ENCODE measurements at regions not wholly inside any gene's neighbourhood (a gene's known extent, or its start where the extent isn't known, plus 50 kb on each side); places are given as distances from the start of the nearest gene placed in this dataset.

- H3K79me2 ChIP-seq (ENCODE audit: control insufficient read depth, insufficient read depth, low read length) = no peaks in the 10 kb centered on the region
- ChIA-PET POLR2A (no interaction called here), CTCF (interaction anchor here (0.8 kb wide), 1 partner anchor 15 kb away, joined by 4 read pairs; no protein-coding TSS in a partner anchor), SMC1A (ENCODE audit: uncharacterized antibody, unreplicated experiment) (interaction anchor here (0.6 kb wide), 1 partner anchor 476 kb away, joined by 4 read pairs; no protein-coding TSS in a partner anchor), RAD21 (ENCODE audit: unreplicated experiment) (no interaction called here)
- in situ Hi-C loops (cut with MboI) (no loop called here), intact Hi-C loops (cut with micrococcal nuclease; ENCODE audit: unreplicated experiment) (no loop called here)
- BruUV-seq (replicated peaks) = no TSS peak
- no peak overlapping the region for H3K9ac ChIP-seq (ENCODE audit: control insufficient read depth, insufficient read depth, low read length)
- no peak for TF ChIP-seq BHLHE40 (IDR thresholded peaks at IDR 0.05; ENCODE audit: borderline replicate concordance in 1 of 2, low read depth in 2 of 2, low read length in 1 of 2)
- TF ChIP-seq STAT1 (conservative IDR thresholded peaks at IDR 0.05) = no peak
- TF ChIP-seq MYB (IDR thresholded peaks at IDR 0.05; ENCODE audit: borderline replicate concordance, low read depth, low read length) = no peak
- no peak for TF ChIP-seq NBN (IDR thresholded peaks at IDR 0.05)
- no peak for TF ChIP-seq RB1 (IDR thresholded peaks at IDR 0.05; ENCODE audit: borderline replicate concordance)
- no peak for TF ChIP-seq RBBP5 (conservative IDR thresholded peaks at IDR 0.05)
- TF ChIP-seq ATF2 (IDR thresholded peaks at IDR 0.05; ENCODE audit: low read length) = no peak
- no peak for TF ChIP-seq ZSCAN29 (IDR thresholded peaks at IDR 0.05)
- no peak for TF ChIP-seq NR2C1 (IDR thresholded peaks at IDR 0.05)
- TF ChIP-seq SMAD1 (IDR thresholded peaks at IDR 0.05; ENCODE audit: low read depth, partially characterized antibody) = no peak
- TF ChIP-seq FOXK2 (IDR thresholded peaks at IDR 0.05) = no peak
- TF ChIP-seq ZBED1 (IDR thresholded peaks at IDR 0.05; ENCODE audit: borderline replicate concordance) = no peak
- TF ChIP-seq SRF (IDR thresholded peaks at IDR 0.05; ENCODE audit: low read depth in 2 of 2, low read length in 2 of 2) = no peak
- TF ChIP-seq TCF7 (IDR thresholded peaks at IDR 0.05; ENCODE audit: borderline replicate concordance) = no peak
- TF ChIP-seq NFXL1 (IDR thresholded peaks at IDR 0.05; ENCODE audit: borderline replicate concordance) = no peak
- H3K9me3 ChIP-seq (replicated peaks; ENCODE audit: control insufficient read depth, insufficient read depth, low read length) = no peaks in the 10 kb centered on the region
- H3K4me2 ChIP-seq (ENCODE audit: control insufficient read depth, insufficient read depth) = no peak overlapping the region
- H4K20me1 ChIP-seq (ENCODE audit: control insufficient read depth, insufficient read depth) = no peaks in the 10 kb centered on the region
- ATAC-seq (no peak), FAIRE-seq (no peak), DNase-seq (ENCODE audit: low read depth, low spot score) (no peak)
- no peak overlapping the region for H3K4me3 ChIP-seq
- H3K27me3 ChIP-seq (replicated peaks in 1 of 2; ENCODE audit: control insufficient read depth in 2 of 2, insufficient read depth in 2 of 2, low read length in 1 of 2) = no peaks in the 10 kb centered on the region
- H3K27ac ChIP-seq (ENCODE audit: control insufficient read depth, insufficient read depth) = no peak overlapping the region
- no peaks in the 10 kb centered on the region for H3K36me3 ChIP-seq (ENCODE audit: control insufficient read depth in 2 of 2, insufficient read depth in 2 of 2, low read length in 1 of 2)
- WGBS (ENCODE audit: insufficient coverage, insufficient replicate concordance, low lambda C conversion rate, missing lambda C conversion rate) = 33% methylated on average over 7 of the region's 7 CpGs
- no peak overlapping the region for H2AFZ ChIP-seq (ENCODE audit: control insufficient read depth, low read depth, low read length)
- H3K4me1 ChIP-seq (ENCODE audit: control insufficient read depth, insufficient read depth, low read length) = no peaks in the 10 kb centered on the region
Observed at GRCh38 chr5:15092801-15093200, 221.2 kb upstream of the ANKH start.
